Liver (tissue), 7 donors: ENCODE measurements at regions not wholly inside any gene's neighbourhood (a gene's known extent, or its start where the extent isn't known, plus 50 kb on each side); places are given as distances from the start of the nearest gene placed in this dataset.

Experiments
- DNase-seq: peaks from one replicate; pipeline ENCODE4 v3.0.0-alpha.2; 2017; ENCODE audit warnings: low spot score
- H3K27ac ChIP-seq, 2 donors: one replicate each; pipeline ENCODE4 v1.7.0; 2013; ENCODE audit warnings: inconsistent platforms in 2 of 2, low read length in 2 of 2, control low read depth in 1 of 2, low read depth in 1 of 2, mild to moderate bottlenecking in 1 of 2
- H3K27me3 ChIP-seq, 4 donors: one replicate each; pipeline versions ENCODE4 v1.6.1 to v1.7.0; 2013; ENCODE audit warnings: low read length in 3 of 4, inconsistent platforms in 1 of 4, mild to moderate bottlenecking in 1 of 4, moderate library complexity in 1 of 4; ENCODE audit not compliant: control insufficient read depth in 4 of 4, insufficient read depth in 4 of 4
- H3K36me3 ChIP-seq, 4 donors: one replicate each; pipeline versions ENCODE4 v1.6.1 to v1.7.0; 2013; ENCODE audit warnings: low read length in 3 of 4, mild to moderate bottlenecking in 3 of 4, low read depth in 1 of 4, moderate library complexity in 1 of 4; ENCODE audit not compliant: control insufficient read depth in 4 of 4, insufficient read depth in 3 of 4
- H3K4me1 ChIP-seq, 4 donors: one replicate each; pipeline versions ENCODE4 v1.6.1 to v1.7.0; 2013; ENCODE audit warnings: low read length in 3 of 4, mild to moderate bottlenecking in 3 of 4, moderate library complexity in 1 of 4; ENCODE audit not compliant: control insufficient read depth in 4 of 4, insufficient read depth in 4 of 4
- H3K4me3 ChIP-seq, 3 donors: one replicate each; pipeline versions ENCODE4 v1.6.1 to v1.7.0; 2013; ENCODE audit warnings: low read length in 3 of 3, control low read depth in 1 of 3, low read depth in 1 of 3, mild to moderate bottlenecking in 1 of 3
- H3K9ac ChIP-seq, 2 donors: one replicate each; pipeline ENCODE4 v1.7.0; 2013; ENCODE audit warnings: low read length in 2 of 2, mild to moderate bottlenecking in 2 of 2, moderate library complexity in 2 of 2, control low read depth in 1 of 2, low read depth in 1 of 2
- H3K9me3 ChIP-seq, 4 donors: one replicate each; pipeline versions ENCODE4 v1.6.1 to v1.7.0; 2013; ENCODE audit warnings: low read length in 3 of 4; ENCODE audit not compliant: control insufficient read depth in 4 of 4
- ATF3 ChIP-seq: IDR thresholded peaks from 2 replicates; pipeline ENCODE4 v1.6.1; 2016; ENCODE audit warnings: antibody characterized with exemption
- EGR1 ChIP-seq, 2 donors: IDR thresholded peaks; 2 replicates each; pipeline ENCODE4 v1.6.1; 2016 to 2018; ENCODE audit warnings: antibody characterized with exemption in 2 of 2, low read depth in 2 of 2
- FOXA2 ChIP-seq: IDR thresholded peaks from 2 replicates; pipeline ENCODE4 v1.6.1; 2016; ENCODE audit warnings: antibody characterized with exemption
- GABPA ChIP-seq, 2 donors: IDR thresholded peaks in 1 of 2; conservative IDR thresholded peaks in 1 of 2; 2 replicates each; pipeline ENCODE4 v1.6.1; 2016; ENCODE audit warnings: antibody characterized with exemption in 2 of 2, mild to moderate bottlenecking in 1 of 2, moderate library complexity in 1 of 2
- HNF4A ChIP-seq, 2 donors: conservative IDR thresholded peaks; 2 replicates each; pipeline ENCODE4 v1.6.1; 2016; ENCODE audit warnings: antibody characterized with exemption in 2 of 2, mild to moderate bottlenecking in 2 of 2
- HNF4G ChIP-seq: IDR thresholded peaks from 2 replicates; pipeline ENCODE4 v1.6.1; 2016; ENCODE audit warnings: antibody characterized with exemption
- JUND ChIP-seq, 2 donors: IDR thresholded peaks; 2 replicates each; pipeline ENCODE4 v1.6.1; 2016; ENCODE audit warnings: antibody characterized with exemption in 2 of 2
- NR2F2 ChIP-seq: IDR thresholded peaks from 2 replicates; pipeline ENCODE4 v1.6.1; 2016; ENCODE audit warnings: antibody characterized with exemption
- RAD21 ChIP-seq, 2 donors: IDR thresholded peaks; 2 replicates each; pipeline ENCODE4 v1.6.1; 2016; ENCODE audit warnings: antibody characterized with exemption in 2 of 2, mild to moderate bottlenecking in 2 of 2
- REST ChIP-seq: IDR thresholded peaks from 2 replicates; pipeline ENCODE4 v1.6.1; 2016; ENCODE audit warnings: antibody characterized with exemption, mild to moderate bottlenecking
- RXRA ChIP-seq, 2 donors: IDR thresholded peaks; 2 replicates each; pipeline ENCODE4 v1.6.1; 2017 to 2018; ENCODE audit warnings: antibody characterized with exemption in 2 of 2, mild to moderate bottlenecking in 1 of 2
- SP1 ChIP-seq: IDR thresholded peaks from 2 replicates; pipeline ENCODE4 v1.6.1; 2018; ENCODE audit warnings: antibody characterized with exemption, mild to moderate bottlenecking
- TAF1 ChIP-seq: conservative IDR thresholded peaks from 2 replicates; pipeline ENCODE4 v1.6.1; 2016; ENCODE audit warnings: antibody characterized with exemption, mild to moderate bottlenecking
- YY1 ChIP-seq: IDR thresholded peaks from 2 replicates; pipeline ENCODE4 v1.6.1; 2016; ENCODE audit warnings: antibody characterized with exemption, mild to moderate bottlenecking
- WGBS: extraction: QIAGEN DNeasy Blood & Tissue Kit; methylation state at CpG from one replicate; pipeline ENCODE4 v1.1.7; 2013; 5-methylcytosine and 5-hydroxymethylcytosine counted together
- TF ChIP-seq, protein P1 (sequence below): IDR thresholded peaks from 2 replicates; pipeline ENCODE4 v1.6.1; 2016; ENCODE audit warnings: antibody characterized with exemption
- donor health status: healthy.
- donor health status: healthy.
- donor health status: healthy.
- donor health status: healthy.

GRCh38 chr6:167467282-167467681 lies 142.4 kb downstream of the TTLL2 start (continued):
- TF ChIP-seq REST (no peak), YY1 (no peak), SP1 (no peak), RAD21 (IDR thresholded peaks at IDR 0.05) (no peak)
- TF ChIP-seq, protein P1, sequence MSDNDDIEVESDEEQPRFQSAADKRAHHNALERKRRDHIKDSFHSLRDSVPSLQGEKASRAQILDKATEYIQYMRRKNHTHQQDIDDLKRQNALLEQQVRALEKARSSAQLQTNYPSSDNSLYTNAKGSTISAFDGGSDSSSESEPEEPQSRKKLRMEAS: no peak

DNA sequence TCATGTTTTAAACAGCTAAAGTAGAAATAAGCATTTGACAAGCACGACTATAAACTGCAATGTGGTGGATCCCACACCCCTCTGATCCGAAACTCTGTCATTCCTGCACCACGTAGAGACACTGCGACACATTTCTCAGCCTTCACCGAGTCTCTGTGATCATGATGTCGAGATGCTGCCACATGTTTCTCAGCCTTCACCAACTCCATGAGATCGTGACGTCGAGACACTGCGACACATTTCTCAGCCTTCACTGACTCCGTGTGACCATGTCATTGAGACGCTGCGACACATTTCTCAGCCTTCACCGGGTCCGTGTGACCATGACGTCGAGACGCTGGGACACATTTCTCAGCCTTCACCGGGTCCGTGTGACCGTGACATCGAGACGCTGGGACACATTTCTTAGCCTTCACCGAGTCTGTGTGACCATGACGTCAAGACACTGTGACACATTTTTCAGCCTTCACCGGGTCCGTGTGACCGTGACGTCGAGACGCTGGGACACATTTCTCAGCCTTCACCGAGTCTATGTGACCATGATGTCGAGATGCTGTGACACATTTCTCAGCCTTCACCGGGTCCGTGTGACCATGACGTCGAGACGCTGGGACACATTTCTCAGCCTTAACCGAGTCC lies 143.0 kb downstream of the TTLL2 start:
- no peak overlapping the region for H3K27ac ChIP-seq
- no peak for TF ChIP-seq GABPA (IDR thresholded peaks at IDR 0.05 in 1 of 2, conservative IDR thresholded peaks at IDR 0.05 in 1 of 2)
- WGBS: 97% methylated on average over 39 of the region's 39 CpGs
- no peak overlapping the region for H3K9ac ChIP-seq
- no peaks in the 10 kb centered on the region for H3K4me1 ChIP-seq
- no peaks in the 10 kb centered on the region for H3K27me3 ChIP-seq
- DNase-seq: no peak
- no peak overlapping the region for H3K4me3 ChIP-seq
- H3K36me3 ChIP-seq: no peaks in the 10 kb centered on the region
- no peaks in the 10 kb centered on the region for H3K9me3 ChIP-seq

GRCh38 chr6:167469101-167469500 lies 144.2 kb downstream of the TTLL2 start:
- DNase-seq: no peak

GRCh38 chr6:167469672-167470071 lies 144.8 kb downstream of the TTLL2 start:
- no peak for DNase-seq
- no peak overlapping the region for H3K9ac ChIP-seq
- WGBS: 85% methylated on average over 10 of the region's 10 CpGs
- no peaks in the 10 kb centered on the region for H3K9me3 ChIP-seq
- H3K27ac ChIP-seq: no peak overlapping the region
- no peaks in the 10 kb centered on the region for H3K36me3 ChIP-seq
- H3K27me3 ChIP-seq: no peaks in the 10 kb centered on the region
- TF ChIP-seq NR2F2 (no peak), FOXA2 (no peak), HNF4A (conservative IDR thresholded peaks at IDR 0.05) (no peak), SP1 (no peak), JUND (IDR thresholded peaks at IDR 0.05) (no peak), ATF3 (no peak), TAF1 (no peak), EGR1 (IDR thresholded peaks at IDR 0.05; ENCODE audit: low read depth in 2 of 2) (no peak), RXRA (IDR thresholded peaks at IDR 0.05) (no peak), RAD21 (IDR thresholded peaks at IDR 0.05) (no peak), HNF4G (no peak)
- TF ChIP-seq, protein P1: no peak
- no peaks in the 10 kb centered on the region for H3K4me1 ChIP-seq
- H3K4me3 ChIP-seq: no peak overlapping the region

More at GRCh38 chr6:167469101-167469500, 144.2 kb downstream of the TTLL2 start:
- no peak overlapping the region for H3K4me3 ChIP-seq
- 62% methylated on average over 3 of the region's 3 CpGs for WGBS
- TF ChIP-seq NR2F2 (peak; percentile 74), EGR1 (IDR thresholded peaks at IDR 0.05; ENCODE audit: low read depth in 2 of 2) (no peak)
- H3K27me3 ChIP-seq: no peaks in the 10 kb centered on the region
- no peaks in the 10 kb centered on the region for H3K4me1 ChIP-seq
- H3K9me3 ChIP-seq: no peaks in the 10 kb centered on the region
- no peak overlapping the region for H3K9ac ChIP-seq
- H3K36me3 ChIP-seq: no peaks in the 10 kb centered on the region
- no peak overlapping the region for H3K27ac ChIP-seq
